Loucy (cell line): ENCODE measurements at regions not wholly inside any gene's neighbourhood (a gene's known extent, or its start where the extent isn't known, plus 50 kb on each side); places are given as distances from the start of the nearest gene placed in this dataset.

Experiments used
- EZH2phosphoT487 ChIP-seq: fragments of 200-600 bp; IDR thresholded peaks from 2 replicates; pipeline ENCODE4 v1.6.1; 2018; ENCODE audit warnings: antibody characterized with exemption, mild to moderate bottlenecking, moderate library complexity, borderline replicate concordance
- TF ChIP-seq, protein P1 (sequence below): fragments of 200-600 bp; sonication (generic); conservative IDR thresholded peaks from 2 replicates; pipeline ENCODE4 v1.5.1; 2014; ENCODE audit warnings: mild to moderate bottlenecking, antibody characterized with exemption, low read length

DNA sequence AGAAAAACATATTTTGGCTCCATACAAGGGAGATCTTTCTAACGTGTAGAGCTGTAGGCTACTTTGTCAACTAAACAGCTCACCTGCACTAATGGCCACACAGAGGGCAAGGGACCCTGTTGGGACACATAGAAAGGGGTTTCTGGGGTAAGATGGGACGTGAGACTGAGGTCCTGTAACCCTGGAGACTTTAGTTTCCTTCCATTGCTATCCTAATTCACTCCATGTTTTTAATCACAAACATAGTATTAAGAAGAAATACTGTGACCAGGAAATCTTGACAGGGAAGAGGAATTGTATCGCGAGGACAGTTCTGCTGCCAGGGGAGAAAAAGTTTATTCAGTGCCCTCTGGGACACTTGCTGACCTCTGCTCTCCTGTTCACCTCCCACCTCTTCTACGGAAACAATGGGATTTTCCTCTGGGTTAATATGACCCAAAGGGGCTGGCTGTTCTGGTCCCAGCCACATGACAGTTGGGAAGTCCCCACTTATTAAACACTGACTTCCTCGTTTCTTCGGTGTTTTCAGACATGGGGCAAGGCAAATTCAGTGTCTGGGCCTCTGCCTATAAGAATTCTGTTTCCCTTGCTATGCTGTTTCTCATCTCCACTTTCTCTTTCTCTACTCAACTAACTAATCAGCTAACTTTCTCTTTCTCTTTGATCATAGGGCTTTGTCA lies 106.9 kb upstream of the SEMA6A start:
- TF ChIP-seq, protein P1, sequence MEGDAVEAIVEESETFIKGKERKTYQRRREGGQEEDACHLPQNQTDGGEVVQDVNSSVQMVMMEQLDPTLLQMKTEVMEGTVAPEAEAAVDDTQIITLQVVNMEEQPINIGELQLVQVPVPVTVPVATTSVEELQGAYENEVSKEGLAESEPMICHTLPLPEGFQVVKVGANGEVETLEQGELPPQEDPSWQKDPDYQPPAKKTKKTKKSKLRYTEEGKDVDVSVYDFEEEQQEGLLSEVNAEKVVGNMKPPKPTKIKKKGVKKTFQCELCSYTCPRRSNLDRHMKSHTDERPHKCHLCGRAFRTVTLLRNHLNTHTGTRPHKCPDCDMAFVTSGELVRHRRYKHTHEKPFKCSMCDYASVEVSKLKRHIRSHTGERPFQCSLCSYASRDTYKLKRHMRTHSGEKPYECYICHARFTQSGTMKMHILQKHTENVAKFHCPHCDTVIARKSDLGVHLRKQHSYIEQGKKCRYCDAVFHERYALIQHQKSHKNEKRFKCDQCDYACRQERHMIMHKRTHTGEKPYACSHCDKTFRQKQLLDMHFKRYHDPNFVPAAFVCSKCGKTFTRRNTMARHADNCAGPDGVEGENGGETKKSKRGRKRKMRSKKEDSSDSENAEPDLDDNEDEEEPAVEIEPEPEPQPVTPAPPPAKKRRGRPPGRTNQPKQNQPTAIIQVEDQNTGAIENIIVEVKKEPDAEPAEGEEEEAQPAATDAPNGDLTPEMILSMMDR: no peak
- TF ChIP-seq EZH2phosphoT487: no peak
